ENCODE measurements at regions not wholly inside any gene's neighbourhood (a gene's known extent, or its start where the extent isn't known, plus 50 kb on each side); places are given as distances from the start of the nearest gene placed in this dataset.

GRCh38 chr2:199130501-199130900 lies 327.2 kb downstream of the SATB2 start:
- DNase-seq: no peak
- no peak overlapping the region for H3K27ac ChIP-seq
- no peak for TF ChIP-seq CTCF (IDR thresholded peaks at IDR 0.05; ENCODE audit: low read depth, low read length)
- no peak overlapping the region for H3K4me3 ChIP-seq (ENCODE audit: low read depth, low read length)
- H3K9me3 ChIP-seq (ENCODE audit: severe bottlenecking): no peaks in the 10 kb centered on the region
- H3K27me3 ChIP-seq (ENCODE audit: insufficient read depth, low read depth, severe bottlenecking): no peaks in the 10 kb centered on the region
- no peaks in the 10 kb centered on the region for H3K36me3 ChIP-seq

GRCh38 chr2:199128476-199129229 lies 329.1 kb downstream of the SATB2 start:
- no peak overlapping the region for H3K4me3 ChIP-seq (ENCODE audit: low read depth, low read length)
- no peaks in the 10 kb centered on the region for H3K36me3 ChIP-seq
- no peak overlapping the region for H3K27ac ChIP-seq
- DNase-seq: no peak
- no peaks in the 10 kb centered on the region for H3K27me3 ChIP-seq (ENCODE audit: insufficient read depth, low read depth, severe bottlenecking)
- no peaks in the 10 kb centered on the region for H3K9me3 ChIP-seq (ENCODE audit: severe bottlenecking)
- no peak for TF ChIP-seq CTCF (IDR thresholded peaks at IDR 0.05; ENCODE audit: low read depth, low read length)

GRCh38 chr2:199119796-199120195 lies 337.9 kb downstream of the SATB2 start:
- Histone ChIP-seq H3K9me3 (ENCODE audit: severe bottlenecking) (no peaks in the 10 kb centered on the region), H3K4me3 (ENCODE audit: low read depth, low read length) (no peak overlapping the region), H3K27ac (no peak overlapping the region), H3K36me3 (no peaks in the 10 kb centered on the region), H3K27me3 (ENCODE audit: insufficient read depth, low read depth, severe bottlenecking) (no peaks in the 10 kb centered on the region)
- no peak for DNase-seq
- TF ChIP-seq CTCF (IDR thresholded peaks at IDR 0.05; ENCODE audit: low read depth, low read length): no peak

- no peak overlapping the region for H3K4me3 ChIP-seq (ENCODE audit: low read depth, low read length)
- no peak overlapping the region for H3K27ac ChIP-seq
- no peak for TF ChIP-seq CTCF (IDR thresholded peaks at IDR 0.05; ENCODE audit: low read depth, low read length)
- H3K27me3 ChIP-seq (ENCODE audit: insufficient read depth, low read depth, severe bottlenecking): no peaks in the 10 kb centered on the region
- no peaks in the 10 kb centered on the region for H3K36me3 ChIP-seq
- no peak for DNase-seq
- H3K9me3 ChIP-seq (ENCODE audit: severe bottlenecking): no peaks in the 10 kb centered on the region
Observed at GRCh38 chr2:199118673-199119112, 339.0 kb downstream of the SATB2 start.

- Histone ChIP-seq H3K27ac (no peak overlapping the region), H3K9me3 (ENCODE audit: severe bottlenecking) (no peaks in the 10 kb centered on the region), H3K4me3 (ENCODE audit: low read depth, low read length) (no peak overlapping the region), H3K36me3 (no peaks in the 10 kb centered on the region), H3K27me3 (ENCODE audit: insufficient read depth, low read depth, severe bottlenecking) (no peaks in the 10 kb centered on the region)
- no peak for TF ChIP-seq CTCF (IDR thresholded peaks at IDR 0.05; ENCODE audit: low read depth, low read length)
- DNase-seq: no peak
Observed at GRCh38 chr2:199115169-199115568, 342.6 kb downstream of the SATB2 start.

GRCh38 chr2:199113111-199113510 lies 344.6 kb downstream of the SATB2 start:
- H3K27me3 ChIP-seq (ENCODE audit: insufficient read depth, low read depth, severe bottlenecking): no peaks in the 10 kb centered on the region
- H3K36me3 ChIP-seq: no peaks in the 10 kb centered on the region
- no peak for DNase-seq
- H3K27ac ChIP-seq: no peak overlapping the region
- no peaks in the 10 kb centered on the region for H3K9me3 ChIP-seq (ENCODE audit: severe bottlenecking)
- H3K4me3 ChIP-seq (ENCODE audit: low read depth, low read length): no peak overlapping the region
- TF ChIP-seq CTCF (IDR thresholded peaks at IDR 0.05; ENCODE audit: low read depth, low read length): no peak
